Type B pancreatic cell (in vitro differentiated cells): ENCODE measurements at regions not wholly inside any gene's neighbourhood (a gene's known extent, or its start where the extent isn't known, plus 50 kb on each side); places are given as distances from the start of the nearest gene placed in this dataset.
A peak's percentile ranks its signal among the peaks of the same experiment; 100 is the strongest.

Experiments used
- DNase-seq: peaks from one replicate; pipeline ENCODE4 v3.0.0; 2021; ENCODE audit warnings: mixed read lengths; ENCODE audit not compliant: unreplicated experiment; ENCODE audit errors: extremely low spot score
- H3K27ac Mint-ChIP-seq: 2 replicates; pipeline ENCODE4 v1.8.0; 2021; ENCODE audit warnings: mild to moderate bottlenecking, mixed read lengths
- H3K27me3 Mint-ChIP-seq: 2 replicates; pipeline ENCODE4 v1.8.0; 2021; ENCODE audit warnings: mixed read lengths
- H3K36me3 Mint-ChIP-seq: 2 replicates; pipeline ENCODE4 v1.8.0; 2021; ENCODE audit warnings: mixed read lengths
- H3K4me1 Mint-ChIP-seq: one replicate; pipeline ENCODE4 v1.8.0; 2021; ENCODE audit warnings: mixed read lengths; ENCODE audit not compliant: unreplicated experiment
- H3K4me3 Mint-ChIP-seq: 2 replicates; pipeline ENCODE4 v1.8.0; 2021; ENCODE audit warnings: mild to moderate bottlenecking, mixed read lengths
- H3K9me3 Mint-ChIP-seq: 2 replicates; pipeline ENCODE4 v1.8.0; 2021; ENCODE audit warnings: mixed read lengths
- TF ChIP-seq, protein P1 (sequence below): fragments of 200-600 bp; sonication (generic); conservative IDR thresholded peaks from 2 replicates; pipeline ENCODE4 v1.5.0; 2021; ENCODE audit warnings: antibody characterized with exemption, mild to moderate bottlenecking

DNA sequence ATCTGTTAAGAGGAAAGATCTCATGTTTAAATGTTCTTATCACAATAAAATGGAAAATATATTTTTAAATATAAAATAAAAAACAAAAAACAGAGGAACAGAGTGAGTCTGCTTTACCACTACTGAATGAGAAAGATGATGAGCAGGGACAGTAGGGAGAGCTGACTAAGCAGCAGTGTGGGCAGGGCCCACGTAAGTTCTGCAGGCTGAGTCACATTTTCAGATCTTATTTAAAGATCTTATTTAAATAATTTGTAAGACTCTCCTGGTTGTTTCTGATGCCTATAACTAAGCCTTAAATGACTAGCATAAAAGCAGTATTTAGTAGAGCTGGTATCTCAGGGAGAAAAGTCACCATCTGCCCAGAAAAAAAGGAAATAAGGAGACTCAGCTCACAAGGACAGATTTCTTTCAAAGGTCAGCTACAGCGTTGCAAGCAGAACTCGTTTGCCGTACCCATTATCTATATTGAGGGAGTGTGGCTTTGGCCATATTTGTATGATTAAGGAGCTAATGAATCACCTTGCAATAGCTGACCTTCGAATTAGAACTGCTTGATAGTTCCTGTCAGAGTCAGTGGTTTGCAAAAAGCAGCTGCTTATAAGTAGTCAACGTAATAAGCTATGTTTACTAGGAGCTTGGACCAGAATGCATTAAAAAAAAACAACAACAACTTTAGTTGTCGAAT lies 322.1 kb upstream of the CHAC2 start:
- TF ChIP-seq, protein P1, sequence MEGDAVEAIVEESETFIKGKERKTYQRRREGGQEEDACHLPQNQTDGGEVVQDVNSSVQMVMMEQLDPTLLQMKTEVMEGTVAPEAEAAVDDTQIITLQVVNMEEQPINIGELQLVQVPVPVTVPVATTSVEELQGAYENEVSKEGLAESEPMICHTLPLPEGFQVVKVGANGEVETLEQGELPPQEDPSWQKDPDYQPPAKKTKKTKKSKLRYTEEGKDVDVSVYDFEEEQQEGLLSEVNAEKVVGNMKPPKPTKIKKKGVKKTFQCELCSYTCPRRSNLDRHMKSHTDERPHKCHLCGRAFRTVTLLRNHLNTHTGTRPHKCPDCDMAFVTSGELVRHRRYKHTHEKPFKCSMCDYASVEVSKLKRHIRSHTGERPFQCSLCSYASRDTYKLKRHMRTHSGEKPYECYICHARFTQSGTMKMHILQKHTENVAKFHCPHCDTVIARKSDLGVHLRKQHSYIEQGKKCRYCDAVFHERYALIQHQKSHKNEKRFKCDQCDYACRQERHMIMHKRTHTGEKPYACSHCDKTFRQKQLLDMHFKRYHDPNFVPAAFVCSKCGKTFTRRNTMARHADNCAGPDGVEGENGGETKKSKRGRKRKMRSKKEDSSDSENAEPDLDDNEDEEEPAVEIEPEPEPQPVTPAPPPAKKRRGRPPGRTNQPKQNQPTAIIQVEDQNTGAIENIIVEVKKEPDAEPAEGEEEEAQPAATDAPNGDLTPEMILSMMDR, result no peak
- no peaks in the 10 kb centered on the region for H3K36me3 Mint-ChIP-seq
- peak overlapping the region; percentile 35 for H3K27ac Mint-ChIP-seq
- no peaks in the 10 kb centered on the region for H3K9me3 Mint-ChIP-seq
- H3K27me3 Mint-ChIP-seq, result peaks cover 10% of the 10 kb centered on the region
- H3K4me1 Mint-ChIP-seq, result peaks cover 3% of the 10 kb centered on the region
- DNase-seq, result no peak
- H3K4me3 Mint-ChIP-seq, result no peak overlapping the region

DNA sequence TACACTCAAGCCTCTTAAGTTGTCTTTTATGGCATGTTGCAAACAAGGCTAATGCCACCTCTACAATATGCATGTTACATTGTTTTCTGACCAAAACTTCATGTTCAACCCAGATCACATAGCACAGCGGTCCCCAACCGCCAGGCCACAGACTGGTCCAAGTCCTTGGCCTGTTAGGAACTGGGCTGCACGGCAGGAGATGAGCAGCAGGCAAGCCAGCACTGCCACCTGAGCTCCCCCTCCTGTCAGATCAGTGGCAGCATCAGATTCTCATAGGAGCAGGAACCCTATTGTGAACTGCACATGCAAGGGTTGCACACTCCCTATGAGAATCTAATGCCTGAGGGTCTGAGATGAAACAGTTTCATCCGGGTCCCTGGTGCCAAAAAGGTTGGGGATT lies 324.8 kb upstream of the CHAC2 start:
- peaks cover 10% of the 10 kb centered on the region for H3K27me3 Mint-ChIP-seq
- TF ChIP-seq, protein P1, result peak; percentile 21
- H3K4me1 Mint-ChIP-seq, result peaks cover 3% of the 10 kb centered on the region
- DNase-seq, result no peak
- H3K9me3 Mint-ChIP-seq, result no peaks in the 10 kb centered on the region
- no peak overlapping the region for H3K27ac Mint-ChIP-seq
- H3K4me3 Mint-ChIP-seq, result no peak overlapping the region
- H3K36me3 Mint-ChIP-seq, result no peaks in the 10 kb centered on the region

DNA sequence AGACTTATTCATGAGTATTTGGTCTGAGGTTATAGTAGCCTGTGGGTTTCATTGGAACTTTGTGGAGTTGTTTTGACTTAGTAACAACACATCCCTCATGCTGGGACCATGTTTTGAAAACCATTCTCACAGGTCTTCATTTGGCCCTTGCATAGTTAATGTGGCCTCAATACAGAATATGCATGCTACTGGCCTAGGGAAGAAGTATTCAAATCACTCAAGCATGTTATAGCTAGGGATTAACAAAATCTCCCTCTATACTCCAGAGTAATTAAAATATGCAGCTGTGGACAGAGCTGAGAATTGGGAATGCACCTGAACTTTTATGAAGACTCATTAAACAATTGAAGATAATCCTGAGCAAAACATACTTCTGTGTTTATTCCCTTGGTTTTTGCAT lies 325.5 kb upstream of the CHAC2 start:
- Mint-ChIP-seq H3K4me1 (peaks cover 3% of the 10 kb centered on the region), H3K27me3 (peaks cover 10% of the 10 kb centered on the region), H3K36me3 (no peaks in the 10 kb centered on the region), H3K27ac (no peak overlapping the region), H3K9me3 (no peaks in the 10 kb centered on the region), H3K4me3 (no peak overlapping the region)
- TF ChIP-seq, protein P1, result no peak
- no peak for DNase-seq

DNA sequence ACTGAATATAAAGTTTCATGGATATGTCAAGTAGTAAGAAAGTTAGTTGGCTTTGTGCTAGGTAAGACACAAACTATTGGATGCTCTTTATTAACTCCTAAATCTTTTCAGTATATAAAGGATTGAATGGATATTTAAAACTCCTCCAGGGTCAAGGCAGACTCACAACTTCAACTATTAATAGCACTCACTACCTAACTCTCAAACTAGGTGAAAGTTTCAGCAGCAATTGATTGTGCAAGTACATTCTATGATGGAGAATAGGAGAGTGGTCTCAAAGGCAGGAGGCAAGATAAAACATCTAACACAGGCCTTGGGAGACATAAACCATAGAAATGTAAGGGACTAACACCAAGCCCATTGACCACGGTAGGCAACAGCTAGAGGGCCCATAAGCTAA lies 328.9 kb upstream of the CHAC2 start:
- Mint-ChIP-seq H3K36me3 (no peaks in the 10 kb centered on the region), H3K4me1 (no peaks in the 10 kb centered on the region), H3K27ac (no peak overlapping the region), H3K9me3 (no peaks in the 10 kb centered on the region), H3K27me3 (peaks cover 12% of the 10 kb centered on the region), H3K4me3 (no peak overlapping the region)
- TF ChIP-seq, protein P1, result no peak
- no peak for DNase-seq

DNA sequence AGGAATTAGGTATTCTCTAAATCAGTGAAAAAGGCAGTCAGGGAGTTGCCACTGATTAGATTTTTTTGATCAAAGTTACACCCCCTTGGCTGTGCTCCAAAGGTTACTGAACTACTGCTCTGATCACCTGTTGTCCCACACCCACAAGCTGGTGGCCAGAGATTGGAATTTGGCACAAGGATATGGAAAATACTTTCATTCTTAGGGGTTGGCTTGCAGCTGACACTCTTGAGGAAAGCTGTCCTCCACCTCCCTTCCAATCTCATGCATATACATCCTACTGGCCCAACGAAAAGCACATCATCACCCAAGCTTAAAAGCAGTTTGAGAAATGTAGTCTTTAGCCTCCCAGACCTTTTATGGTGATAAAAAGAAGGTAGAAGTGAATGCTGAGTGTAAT lies 329.5 kb upstream of the CHAC2 start:
- Mint-ChIP-seq H3K36me3 (no peaks in the 10 kb centered on the region), H3K27ac (no peak overlapping the region), H3K27me3 (peaks cover 12% of the 10 kb centered on the region), H3K9me3 (no peaks in the 10 kb centered on the region), H3K4me1 (no peaks in the 10 kb centered on the region), H3K4me3 (no peak overlapping the region)
- TF ChIP-seq, protein P1, result no peak
- DNase-seq, result no peak
